Neural progenitor cell (in vitro differentiated cells): ENCODE measurements at regions not wholly inside any gene's neighbourhood (a gene's known extent, or its start where the extent isn't known, plus 50 kb on each side); places are given as distances from the start of the nearest gene placed in this dataset.

ENCODE experiments used
- DNase-seq: peaks from one replicate; pipeline ENCODE4 v3.0.0-alpha.2; 2016; ENCODE audit warnings: low spot score
- H2AFZ ChIP-seq: fragments of 200-600 bp; sonication (generic); replicated peaks from 2 replicates; pipeline ENCODE4 v1.6.1; 2016; ENCODE audit warnings: antibody characterized with exemption
- H3F3A ChIP-seq: fragments of 200-600 bp; sonication (generic); 2 replicates; pipeline ENCODE4 v1.6.1; 2016; ENCODE audit warnings: antibody characterized with exemption, low read depth
- H3K27ac ChIP-seq: fragments of 200-600 bp; sonication (generic); 2 replicates; pipeline ENCODE4 v1.5.1; 2016; ENCODE audit warnings: mild to moderate bottlenecking
- H3K27me3 ChIP-seq: fragments of 200-600 bp; sonication (generic); 2 replicates; pipeline ENCODE4 v1.6.1; 2016; ENCODE audit warnings: mild to moderate bottlenecking, moderate library complexity
- H3K36me3 ChIP-seq: fragments of 200-600 bp; sonication (generic); 2 replicates; pipeline ENCODE4 v1.5.1; 2016
- H3K4me1 ChIP-seq: fragments of 200-600 bp; sonication (generic); 2 replicates; pipeline ENCODE4 v1.6.1; 2016; ENCODE audit warnings: mixed run types
- H3K4me2 ChIP-seq: fragments of 200-600 bp; sonication (generic); 2 replicates; pipeline ENCODE4 v1.6.1; 2016
- H3K4me3 ChIP-seq: fragments of 200-600 bp; sonication (generic); 2 replicates; pipeline ENCODE4 v1.5.1; 2016
- H3K79me2 ChIP-seq: fragments of 200-600 bp; sonication (generic); 2 replicates; pipeline ENCODE4 v1.6.1; 2016; ENCODE audit warnings: low read depth
- H3K9ac ChIP-seq: fragments of 200-600 bp; sonication (generic); 2 replicates; pipeline ENCODE4 v1.6.1; 2016
- H3K9me3 ChIP-seq: fragments of 200-600 bp; sonication (generic); 2 replicates; pipeline ENCODE4 v1.5.1; 2016; ENCODE audit warnings: low read depth
- H4K20me1 ChIP-seq: fragments of 200-600 bp; sonication (generic); 2 replicates; pipeline ENCODE4 v1.6.1; 2016; ENCODE audit warnings: low read depth
- H3K27ac Mint-ChIP-seq: 3 replicates; pipeline ENCODE4 v1.8.0; 2021; ENCODE audit warnings: mixed read lengths
- H3K27me3 Mint-ChIP-seq: 2 replicates; pipeline ENCODE4 v1.8.0; 2022; ENCODE audit warnings: low read depth, mild to moderate bottlenecking, inconsistent platforms, moderate library complexity, mixed read lengths; ENCODE audit not compliant: insufficient read depth
- H3K36me3 Mint-ChIP-seq: 3 replicates; pipeline ENCODE4 v1.8.0; 2021; ENCODE audit warnings: mixed read lengths
- H3K4me1 Mint-ChIP-seq: 3 replicates; pipeline ENCODE4 v1.8.0; 2021; ENCODE audit warnings: mixed read lengths
- H3K4me3 Mint-ChIP-seq: 3 replicates; pipeline ENCODE4 v1.8.0; 2021; ENCODE audit warnings: mild to moderate bottlenecking, moderate library complexity, mixed read lengths
- H3K9me3 Mint-ChIP-seq: 3 replicates; pipeline ENCODE4 v1.8.0; 2020; ENCODE audit warnings: mixed read lengths
- CTCF ChIP-seq: fragments of 200-600 bp; sonication (generic); IDR thresholded peaks from 2 replicates; pipeline ENCODE4 v1.5.1; 2017; ENCODE audit warnings: antibody characterized with exemption, mild to moderate bottlenecking
- EZH2 ChIP-seq: fragments of 200-600 bp; sonication (generic); IDR thresholded peaks from 2 replicates; pipeline ENCODE4 v1.6.1; 2017; ENCODE audit warnings: antibody characterized with exemption, mild to moderate bottlenecking, moderate library complexity
- EZH2phosphoT487 ChIP-seq: fragments of 200-600 bp; sonication (generic); IDR thresholded peaks from 2 replicates; pipeline ENCODE4 v1.6.1; 2017; ENCODE audit warnings: antibody characterized with exemption

- no peak for DNase-seq
- H4K20me1 ChIP-seq, result no peaks in the 10 kb centered on the region
Observed at GRCh38 chr2:103327966-103328365, 566.1 kb downstream of the TMEM182 start.

GRCh38 chr2:103335403-103335802, 573.6 kb downstream of the TMEM182 start:
- H3K4me2 ChIP-seq, result no peak overlapping the region
- no peaks in the 10 kb centered on the region for H4K20me1 ChIP-seq
- H3K36me3 ChIP-seq, result no peaks in the 10 kb centered on the region
- H3K9ac ChIP-seq, result no peak overlapping the region
- no peaks in the 10 kb centered on the region for H3K9me3 ChIP-seq
- H3K79me2 ChIP-seq, result no peaks in the 10 kb centered on the region
- H3K27me3 ChIP-seq, result no peaks in the 10 kb centered on the region
- no peak overlapping the region for H3K4me3 ChIP-seq
- no peak overlapping the region for H2AFZ ChIP-seq
- H3K4me1 ChIP-seq, result no peaks in the 10 kb centered on the region
- H3K4me3 Mint-ChIP-seq, result no peak overlapping the region
- no peaks in the 10 kb centered on the region for H3K4me1 Mint-ChIP-seq
- no peak overlapping the region for H3K27ac ChIP-seq
- peaks cover 7% of the 10 kb centered on the region for H3K9me3 Mint-ChIP-seq
- H3K27ac Mint-ChIP-seq, result no peak overlapping the region
- TF ChIP-seq EZH2 (no peak), EZH2phosphoT487 (no peak), CTCF (no peak)
- no peak for DNase-seq
- no peaks in the 10 kb centered on the region for H3F3A ChIP-seq
- no peaks in the 10 kb centered on the region for H3K36me3 Mint-ChIP-seq
- H3K27me3 Mint-ChIP-seq, result peaks cover under 1% of the 10 kb centered on the region

More at GRCh38 chr2:103327966-103328365, 566.1 kb downstream of the TMEM182 start:
- H3F3A ChIP-seq, result no peaks in the 10 kb centered on the region
- H3K4me2 ChIP-seq, result no peak overlapping the region
- H3K4me3 ChIP-seq, result no peak overlapping the region
- H3K27ac ChIP-seq, result no peak overlapping the region
- H3K9me3 ChIP-seq, result no peaks in the 10 kb centered on the region
- Mint-ChIP-seq H3K36me3 (no peaks in the 10 kb centered on the region), H3K27ac (no peak overlapping the region), H3K4me3 (no peak overlapping the region), H3K9me3 (peaks cover 8% of the 10 kb centered on the region), H3K27me3 (no peaks in the 10 kb centered on the region), H3K4me1 (no peaks in the 10 kb centered on the region)
- no peak for TF ChIP-seq EZH2
- TF ChIP-seq CTCF, result no peak
- no peak for TF ChIP-seq EZH2phosphoT487
- no peaks in the 10 kb centered on the region for H3K4me1 ChIP-seq
- H2AFZ ChIP-seq, result no peak overlapping the region
- no peak overlapping the region for H3K9ac ChIP-seq
- H3K27me3 ChIP-seq, result no peaks in the 10 kb centered on the region
- H3K36me3 ChIP-seq, result no peaks in the 10 kb centered on the region
- H3K79me2 ChIP-seq, result no peaks in the 10 kb centered on the region

- DNase-seq, result no peak
- H3K36me3 Mint-ChIP-seq, result no peaks in the 10 kb centered on the region
- Histone ChIP-seq H3K9me3 (no peaks in the 10 kb centered on the region), H3K4me3 (no peak overlapping the region), H3K4me1 (no peaks in the 10 kb centered on the region), H4K20me1 (no peaks in the 10 kb centered on the region), H3K4me2 (no peak overlapping the region), H2AFZ (no peak overlapping the region), H3K27me3 (no peaks in the 10 kb centered on the region), H3K79me2 (no peaks in the 10 kb centered on the region), H3K36me3 (no peaks in the 10 kb centered on the region), H3K27ac (no peak overlapping the region), H3F3A (no peaks in the 10 kb centered on the region), H3K9ac (no peak overlapping the region)
- TF ChIP-seq EZH2, result no peak
- no peak for TF ChIP-seq CTCF
- no peak for TF ChIP-seq EZH2phosphoT487
- peaks cover 12% of the 10 kb centered on the region for H3K9me3 Mint-ChIP-seq
- H3K27me3 Mint-ChIP-seq, result peaks cover 2% of the 10 kb centered on the region
- no peak overlapping the region for H3K27ac Mint-ChIP-seq
- no peaks in the 10 kb centered on the region for H3K4me1 Mint-ChIP-seq
- H3K4me3 Mint-ChIP-seq, result no peak overlapping the region
Observed at GRCh38 chr2:103338819-103339218, 577.0 kb downstream of the TMEM182 start.
